ENCODE measurements at regions not wholly inside any gene's neighbourhood (a gene's known extent, or its start where the extent isn't known, plus 50 kb on each side); places are given as distances from the start of the nearest gene placed in this dataset.

- no peaks in the 10 kb centered on the region for H3K9me3 ChIP-seq (replicated peaks; ENCODE audit: control insufficient read depth, insufficient read depth, low read depth, low read length)
- DNase-seq (ENCODE audit: extremely low read depth in 1 of 4, low spot score in 3 of 4): no peak
- no peak overlapping the region for H2AFZ ChIP-seq (ENCODE audit: low read depth, low read length)
- no peak for FAIRE-seq
- 0% methylated on average over 2 of the region's 2 CpGs for WGBS (ENCODE audit: insufficient coverage, low coverage, missing lambda C conversion rate)
- H3K27me3 ChIP-seq (ENCODE audit: control insufficient read depth in 2 of 2, insufficient read depth in 2 of 2, low read length in 2 of 2): no peaks in the 10 kb centered on the region
- no peak for TF ChIP-seq BRF1 (IDR thresholded peaks at IDR 0.05; ENCODE audit: borderline replicate concordance, extremely low read depth, insufficient read length)
- no peak for TF ChIP-seq ZNF79 (CRISPR knock-in tag; IDR thresholded peaks at IDR 0.05; ENCODE audit: low read depth)
- no peak for TF ChIP-seq EWSR1 (IDR thresholded peaks at IDR 0.05; ENCODE audit: borderline replicate concordance, low read depth, partially characterized antibody)
- TF ChIP-seq TFAP4 (CRISPR knock-in tag; IDR thresholded peaks at IDR 0.05; ENCODE audit: borderline replicate concordance): no peak
- TF ChIP-seq TAF15 (IDR thresholded peaks at IDR 0.05; ENCODE audit: low read depth, low read length): no peak
- TF ChIP-seq MECOM (CRISPR knock-in tag; IDR thresholded peaks at IDR 0.05): no peak
- TF ChIP-seq CHD1 (IDR thresholded peaks at IDR 0.05; ENCODE audit: low read length): no peak
- TF ChIP-seq HMG20A (CRISPR knock-in tag; conservative IDR thresholded peaks at IDR 0.05): no peak
- no peak for TF ChIP-seq ZNF717 (CRISPR knock-in tag; IDR thresholded peaks at IDR 0.05)
- no peak for TF ChIP-seq POLR2B (IDR thresholded peaks at IDR 0.05; ENCODE audit: low read depth, partially characterized antibody)
- TF ChIP-seq ARID1B (IDR thresholded peaks at IDR 0.05): no peak
- TF ChIP-seq ZEB2 (IDR thresholded peaks at IDR 0.05): no peak
- no peak for TF ChIP-seq MCM3 (IDR thresholded peaks at IDR 0.05)
- TF ChIP-seq EZH2 (IDR thresholded peaks at IDR 0.05; ENCODE audit: borderline replicate concordance, low read depth, low read length): no peak
- no peak overlapping the region for H3K4me2 ChIP-seq (ENCODE audit: insufficient read depth, low read length)
- POLR2A ChIA-PET: no interaction called here
- CTCF ChIA-PET (ENCODE audit: low intra/inter-chr PET ratio): no interaction called here
- no peak for ATAC-seq
- in situ Hi-C loops (cut with MboI) (no loop called here), intact Hi-C loops (cut with micrococcal nuclease) (no loop called here)
- H3K4me3 ChIP-seq: no peak overlapping the region
- H3K9me1 ChIP-seq (ENCODE audit: control insufficient read depth, insufficient read depth, low read length): no peaks in the 10 kb centered on the region
- H3K27ac ChIP-seq (ENCODE audit: extremely low read depth, low read depth, low read length): no peak overlapping the region
- no peaks in the 10 kb centered on the region for H3K79me2 ChIP-seq (ENCODE audit: control insufficient read depth, insufficient read depth, low read length)
- no TSS peak for BruUV-seq (replicated peaks)
- H3K9ac ChIP-seq (ENCODE audit: insufficient read depth in 1 of 2, low read depth in 2 of 2, low read length in 2 of 2): no peak overlapping the region
- no peaks in the 10 kb centered on the region for H3K4me1 ChIP-seq (replicated peaks in 1 of 2; ENCODE audit: control insufficient read depth in 2 of 2, insufficient read depth in 2 of 2, low read length in 2 of 2)
- no peaks in the 10 kb centered on the region for H3K36me3 ChIP-seq (ENCODE audit: control insufficient read depth, insufficient read depth, low read length)
- H4K20me1 ChIP-seq (replicated peaks; ENCODE audit: control insufficient read depth, insufficient read depth, low read length): no peaks in the 10 kb centered on the region
These were observed 136.0 kb upstream of the ZNF91 start for GRCh38 chr19:23531231-23531790.
